Hypothalamus (tissue), 51 donors: ENCODE measurements at regions not wholly inside any gene's neighbourhood (a gene's known extent, or its start where the extent isn't known, plus 50 kb on each side); places are given as distances from the start of the nearest gene placed in this dataset.

Experiments
- DNase-seq, 51 donors: peaks; one replicate each; lab custom pipeline; 2025; lab: John Stamatoyannopoulos, UW

DNA sequence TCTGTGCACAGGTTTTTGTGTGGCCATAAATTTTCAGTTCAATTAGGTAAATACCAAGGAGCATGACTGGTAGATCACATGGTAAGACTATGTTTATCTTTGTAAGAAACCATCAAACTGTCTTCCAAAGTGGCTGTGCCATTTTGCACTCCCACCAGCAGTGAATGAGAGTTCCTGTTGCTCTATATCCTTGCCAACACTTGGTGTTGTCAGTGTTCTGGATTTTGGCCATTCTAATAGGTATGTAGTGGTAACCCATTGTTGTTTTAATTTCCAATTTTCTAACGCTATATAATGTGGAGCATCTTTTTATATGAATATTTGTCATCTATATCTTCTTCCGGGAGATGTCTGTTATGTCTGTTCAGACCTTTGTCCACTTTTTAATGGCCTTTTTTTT lies 51.7 kb upstream of the MED4 start:
- no peak for DNase-seq

DNA sequence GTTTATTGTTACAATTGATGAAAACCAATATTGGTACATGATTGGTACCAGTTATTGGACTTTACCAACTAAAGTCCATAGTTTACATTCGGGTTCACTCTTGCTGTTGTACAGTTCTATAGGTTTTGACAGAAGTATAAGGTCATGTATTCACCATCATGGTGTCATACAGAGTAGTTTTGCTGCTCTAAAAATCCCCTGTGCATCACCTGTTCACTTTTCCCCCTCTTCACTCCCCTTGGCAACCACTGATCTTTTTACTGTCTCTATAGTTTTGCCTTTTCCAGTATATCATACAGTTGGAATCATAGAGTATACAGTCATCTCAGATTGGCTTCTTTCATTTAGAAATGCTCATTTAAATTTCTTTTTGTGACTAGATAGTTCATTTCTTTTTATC lies 51.2 kb upstream of the MED4 start:
- DNase-seq = no peak
